Testis (tissue), 2 donors: ENCODE measurements at regions not wholly inside any gene's neighbourhood (a gene's known extent, or its start where the extent isn't known, plus 50 kb on each side); places are given as distances from the start of the nearest gene placed in this dataset.

Experiments used
- POLR2A ChIP-seq: fragments of 450-650 bp; IDR thresholded peaks from one replicate; pipeline ENCODE4 v1.6.1; 2017; ENCODE audit warnings: antibody characterized with exemption, mild to moderate bottlenecking, moderate library complexity
- TF ChIP-seq, protein P1 (sequence below), 3 experiments: fragments of 450-650 bp in 2 of 3; fragments of 200-600 bp in 1 of 3; sonication (generic) in 1 of 3; IDR thresholded peaks; one replicate each; pipeline ENCODE4 v1.5.1; 2016 to 2019; ENCODE audit warnings: antibody characterized with exemption in 3 of 3, mild to moderate bottlenecking in 2 of 3, moderate library complexity in 1 of 3

DNA sequence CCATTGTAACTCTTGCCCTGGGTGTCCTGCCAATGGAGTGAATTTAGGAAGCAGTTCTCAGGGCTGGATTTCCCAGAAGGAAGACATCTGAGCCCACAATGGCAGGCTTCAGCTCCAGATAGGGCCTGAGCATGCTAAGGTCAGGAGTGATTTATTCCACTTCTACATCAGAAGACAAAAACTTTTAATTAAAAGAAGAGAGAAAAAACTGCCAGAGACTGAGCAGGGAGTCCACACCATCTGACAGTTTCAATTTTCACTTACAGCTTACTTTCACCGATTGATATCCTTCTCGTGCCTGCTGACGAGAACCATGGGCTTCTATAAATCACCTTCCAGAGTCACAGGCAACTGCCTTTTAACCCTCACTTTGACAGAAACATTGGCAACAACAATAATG lies 228.3 kb upstream of the BRINP1 start:
- TF ChIP-seq, protein P1, sequence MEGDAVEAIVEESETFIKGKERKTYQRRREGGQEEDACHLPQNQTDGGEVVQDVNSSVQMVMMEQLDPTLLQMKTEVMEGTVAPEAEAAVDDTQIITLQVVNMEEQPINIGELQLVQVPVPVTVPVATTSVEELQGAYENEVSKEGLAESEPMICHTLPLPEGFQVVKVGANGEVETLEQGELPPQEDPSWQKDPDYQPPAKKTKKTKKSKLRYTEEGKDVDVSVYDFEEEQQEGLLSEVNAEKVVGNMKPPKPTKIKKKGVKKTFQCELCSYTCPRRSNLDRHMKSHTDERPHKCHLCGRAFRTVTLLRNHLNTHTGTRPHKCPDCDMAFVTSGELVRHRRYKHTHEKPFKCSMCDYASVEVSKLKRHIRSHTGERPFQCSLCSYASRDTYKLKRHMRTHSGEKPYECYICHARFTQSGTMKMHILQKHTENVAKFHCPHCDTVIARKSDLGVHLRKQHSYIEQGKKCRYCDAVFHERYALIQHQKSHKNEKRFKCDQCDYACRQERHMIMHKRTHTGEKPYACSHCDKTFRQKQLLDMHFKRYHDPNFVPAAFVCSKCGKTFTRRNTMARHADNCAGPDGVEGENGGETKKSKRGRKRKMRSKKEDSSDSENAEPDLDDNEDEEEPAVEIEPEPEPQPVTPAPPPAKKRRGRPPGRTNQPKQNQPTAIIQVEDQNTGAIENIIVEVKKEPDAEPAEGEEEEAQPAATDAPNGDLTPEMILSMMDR (IDR thresholded peaks at IDR 0.05), result no peak
- TF ChIP-seq POLR2A, result no peak
